H1 (cell line): ENCODE measurements at regions not wholly inside any gene's neighbourhood (a gene's known extent, or its start where the extent isn't known, plus 50 kb on each side); places are given as distances from the start of the nearest gene placed in this dataset.

Source experiments
- ASH2L ChIP-seq: fragments of 200-600, 300-600 bp; sonication (generic); IDR thresholded peaks from one replicate; pipeline ENCODE4 v1.7.1; 2017; ENCODE audit warnings: low read length
- BCL11A ChIP-seq, 2 experiments: IDR thresholded peaks; one replicate each; pipeline ENCODE4 v1.6.1; 2011; ENCODE audit warnings: low read depth in 2 of 2, low read length in 2 of 2, mild to moderate bottlenecking in 2 of 2
- CHD2 ChIP-seq: IDR thresholded peaks from 2 replicates; pipeline ENCODE4 v1.6.1; 2012; ENCODE audit warnings: low read length, improper control_type of control experiment
- CREB1 ChIP-seq: IDR thresholded peaks from 2 replicates; pipeline ENCODE4 v1.6.1; 2012; ENCODE audit warnings: inconsistent platforms
- CTCF ChIP-seq, 3 experiments: IDR thresholded peaks; 1 replicate in 2 of 3; 2 replicates in 1 of 3; pipeline versions ENCODE4 v1.5.1 to v1.6.1; 2011; ENCODE audit warnings: low read length in 3 of 3, mild to moderate bottlenecking in 3 of 3, inconsistent platforms in 2 of 3, low read depth in 1 of 3, moderate library complexity in 1 of 3; ENCODE audit not compliant: insufficient read depth in 1 of 3; ENCODE audit errors: control extremely low read depth in 1 of 3
- EZH2 ChIP-seq: fragments of 200-600 bp; sonication (generic); IDR thresholded peaks from 2 replicates; pipeline ENCODE4 v1.7.1; 2012; ENCODE audit warnings: low read depth, mild to moderate bottlenecking, moderate library complexity, low read length, inconsistent platforms; ENCODE audit not compliant: severe bottlenecking
- GABPA ChIP-seq: IDR thresholded peaks from 2 replicates; pipeline ENCODE4 v1.6.1; 2011; ENCODE audit warnings: mild to moderate bottlenecking, low read length, moderate library complexity, borderline replicate concordance; ENCODE audit not compliant: insufficient read depth
- KDM5A ChIP-seq: fragments of 200-600 bp; IDR thresholded peaks from 2 replicates; pipeline ENCODE4 v1.7.1; 2012; ENCODE audit warnings: mild to moderate bottlenecking, low read length, inconsistent platforms, mixed read lengths
- NRF1 ChIP-seq: IDR thresholded peaks from 2 replicates; pipeline ENCODE4 v1.6.1; 2011; ENCODE audit warnings: mild to moderate bottlenecking, low read depth, low read length, improper control_type of control experiment
- POLR2A ChIP-seq, 2 experiments: IDR thresholded peaks; 1 replicate in 1 of 2; 2 replicates in 1 of 2; pipeline ENCODE4 v1.6.1; 2011; ENCODE audit warnings: low read depth in 2 of 2, low read length in 2 of 2, mild to moderate bottlenecking in 2 of 2; ENCODE audit errors: control extremely low read depth in 1 of 2
- RBBP5 ChIP-seq: IDR thresholded peaks from 2 replicates; pipeline ENCODE4 v1.7.1; 2012; ENCODE audit warnings: low read depth, mild to moderate bottlenecking, inconsistent platforms, low read length, moderate library complexity, borderline replicate concordance
- RFX5 ChIP-seq: IDR thresholded peaks from 2 replicates; pipeline ENCODE4 v1.6.1; 2011; ENCODE audit warnings: low read depth, low read length, improper control_type of control experiment, borderline replicate concordance
- SIN3A ChIP-seq, 2 experiments: IDR thresholded peaks in 1 of 2; conservative IDR thresholded peaks in 1 of 2; 2 replicates each; pipeline ENCODE4 v1.6.1; 2011 to 2012; ENCODE audit warnings: low read length in 2 of 2, improper control_type of control experiment in 1 of 2, low read depth in 1 of 2, mild to moderate bottlenecking in 1 of 2
- ZNF274 ChIP-seq: IDR thresholded peaks from 2 replicates; pipeline ENCODE4 v1.7.0; 2012; ENCODE audit warnings: low read length, borderline replicate concordance; ENCODE audit errors: extremely low read depth

- TF ChIP-seq BCL11A (IDR thresholded peaks at IDR 0.05; ENCODE audit: low read depth in 2 of 2, low read length in 2 of 2): no peak
- TF ChIP-seq CTCF (IDR thresholded peaks at IDR 0.05; ENCODE audit: control extremely low read depth in 1 of 3, insufficient read depth in 1 of 3, low read depth in 1 of 3, low read length in 3 of 3): no peak
- TF ChIP-seq CHD2: no peak
- TF ChIP-seq ZNF274: no peak
- TF ChIP-seq EZH2: no peak
- no peak for TF ChIP-seq KDM5A
- no peak for TF ChIP-seq ASH2L
- no peak for TF ChIP-seq GABPA
- no peak for TF ChIP-seq RBBP5
- TF ChIP-seq NRF1: no peak
- no peak for TF ChIP-seq RFX5
- TF ChIP-seq POLR2A (IDR thresholded peaks at IDR 0.05; ENCODE audit: control extremely low read depth in 1 of 2, low read depth in 2 of 2, low read length in 2 of 2): no peak
- no peak for TF ChIP-seq SIN3A (conservative IDR thresholded peaks at IDR 0.05 in 1 of 2, IDR thresholded peaks at IDR 0.05 in 1 of 2; ENCODE audit: low read depth in 1 of 2, low read length in 2 of 2)
- TF ChIP-seq CREB1: no peak
These were observed 82.7 kb downstream of the TBXT start for GRCh38 chr6:166084951-166085350.
